ENCODE measurements at regions not wholly inside any gene's neighbourhood (a gene's known extent, or its start where the extent isn't known, plus 50 kb on each side); places are given as distances from the start of the nearest gene placed in this dataset.

DNA sequence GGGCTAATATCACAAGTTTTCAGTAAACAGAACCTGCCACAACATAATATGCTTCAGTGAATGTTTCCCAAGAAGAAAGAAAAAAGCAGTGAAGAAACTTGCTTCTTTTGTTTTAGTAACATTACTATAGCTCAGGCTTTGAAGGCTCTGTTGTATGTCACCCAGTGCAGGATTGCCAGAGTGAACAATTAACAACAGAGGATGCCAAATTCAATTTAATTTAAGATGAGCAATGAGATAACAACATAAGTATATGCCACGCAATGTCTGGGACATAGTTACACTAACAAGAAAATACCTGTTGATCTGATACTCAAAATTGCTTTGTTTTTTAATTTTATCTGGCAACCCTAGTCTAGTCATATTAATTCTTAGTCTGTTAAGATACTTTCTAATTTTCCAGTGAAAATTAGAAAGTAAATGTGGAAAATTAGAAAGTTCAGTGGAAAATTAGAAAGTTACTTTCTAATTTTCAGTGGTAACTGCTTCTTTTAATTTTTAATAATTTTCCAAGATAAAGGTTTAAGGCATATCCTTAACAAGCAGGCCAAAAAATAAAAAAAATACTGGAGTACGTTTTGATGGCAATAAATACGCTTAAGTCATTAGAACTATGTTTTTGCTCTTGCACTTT, 336.3 kb downstream of the SLITRK6 start:
- no peak for DNase-seq (ENCODE audit: low spot score)

DNA sequence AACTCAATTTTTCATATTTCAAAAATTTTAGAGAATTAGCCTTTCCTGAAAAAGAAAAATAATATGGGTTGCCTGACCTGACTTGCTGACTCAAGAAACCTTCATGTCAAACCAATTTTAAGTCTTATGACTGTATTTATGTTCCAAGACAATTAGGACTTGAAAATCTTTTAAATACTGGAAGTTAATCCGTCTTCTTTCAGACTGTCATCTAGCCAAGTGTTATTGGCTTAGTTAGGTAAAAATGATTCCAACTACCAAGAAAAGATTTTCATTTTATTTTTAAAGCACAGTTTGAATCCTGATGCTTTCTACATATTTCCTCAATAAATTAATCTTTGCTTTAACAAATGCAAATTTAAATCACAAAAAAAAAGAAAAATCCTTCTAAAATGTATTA, 337.6 kb downstream of the SLITRK6 start:
- DNase-seq (ENCODE audit: low spot score) = no peak

DNA sequence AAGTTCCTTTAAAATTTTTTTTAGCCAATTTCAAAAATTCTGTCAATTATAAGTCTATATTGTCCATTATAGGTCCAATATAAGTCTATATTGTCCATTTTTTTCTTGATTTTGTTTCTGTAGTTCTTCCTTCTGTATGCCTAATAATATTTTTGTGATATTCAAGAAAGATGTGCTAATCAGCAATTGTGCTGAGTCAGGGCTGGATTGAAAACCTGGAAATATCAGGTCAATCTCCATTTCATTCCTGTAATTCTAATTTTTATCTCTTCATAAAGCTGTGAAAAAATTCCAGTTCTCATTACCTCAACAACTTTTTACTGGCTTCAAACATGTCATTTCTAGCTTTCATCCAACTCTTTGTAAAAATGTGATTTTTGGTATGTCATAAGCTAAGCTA, 353.7 kb downstream of the SLITRK6 start:
- no peak for DNase-seq (ENCODE audit: low spot score)

DNA sequence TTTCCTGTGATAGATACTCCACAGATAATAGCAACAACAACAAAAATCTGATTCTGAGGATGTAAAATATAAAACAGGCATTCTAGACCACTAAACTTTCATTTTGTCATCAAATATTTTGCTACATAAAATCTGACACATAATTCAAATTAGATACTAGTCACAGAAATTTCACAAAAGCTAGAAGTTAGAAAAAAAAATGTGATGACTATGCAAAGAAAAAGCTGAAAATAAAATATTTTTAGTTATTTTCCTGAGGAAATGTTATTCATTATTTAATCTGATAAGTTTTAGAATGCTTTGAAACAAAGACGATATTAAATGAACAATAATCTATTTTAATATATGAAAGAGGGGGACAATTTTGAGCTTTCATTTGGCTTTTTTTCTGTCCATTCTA, 357.2 kb downstream of the SLITRK6 start:
- no peak for DNase-seq (ENCODE audit: low spot score)

DNA sequence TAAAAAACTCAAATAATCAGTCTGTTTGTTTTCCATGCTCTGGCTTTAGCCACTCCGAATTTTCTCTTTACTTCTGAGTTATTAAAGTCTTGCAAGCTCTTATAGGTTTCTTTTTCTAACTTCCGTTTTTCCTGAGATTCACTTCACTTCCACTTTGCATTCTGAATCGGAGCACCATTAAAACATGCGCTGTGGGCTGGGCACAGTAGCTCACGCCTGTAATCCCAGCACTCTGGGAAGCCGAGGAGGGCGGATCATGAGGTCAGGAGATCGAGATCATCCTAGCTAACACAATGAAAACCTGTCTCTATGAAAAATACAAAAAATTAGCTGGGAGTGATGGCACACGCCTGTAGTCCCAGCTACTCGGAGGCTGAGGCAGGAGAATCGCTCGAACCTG, 357.9 kb downstream of the SLITRK6 start:
- DNase-seq (ENCODE audit: low spot score) = no peak

DNA sequence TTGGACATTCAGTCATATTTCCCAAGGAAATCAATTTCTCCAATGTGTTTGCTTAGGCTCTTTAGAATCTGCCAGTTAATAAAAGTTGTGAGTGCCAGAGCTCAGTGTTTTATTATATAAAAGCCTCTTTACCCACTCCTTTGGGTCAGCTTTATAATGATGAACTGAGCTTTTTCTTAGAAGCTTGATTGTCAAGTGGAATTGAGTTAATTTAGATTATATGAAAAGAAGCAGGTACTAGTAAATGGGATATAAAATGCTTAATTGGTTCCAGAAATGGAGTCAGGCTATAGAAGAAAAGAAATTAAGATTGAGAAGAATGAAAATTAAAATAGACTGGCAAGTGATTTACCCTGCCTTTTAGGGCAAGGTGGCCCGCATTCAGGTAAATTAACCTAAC, 363.2 kb downstream of the SLITRK6 start:
- DNase-seq (ENCODE audit: low spot score) = no peak

DNA sequence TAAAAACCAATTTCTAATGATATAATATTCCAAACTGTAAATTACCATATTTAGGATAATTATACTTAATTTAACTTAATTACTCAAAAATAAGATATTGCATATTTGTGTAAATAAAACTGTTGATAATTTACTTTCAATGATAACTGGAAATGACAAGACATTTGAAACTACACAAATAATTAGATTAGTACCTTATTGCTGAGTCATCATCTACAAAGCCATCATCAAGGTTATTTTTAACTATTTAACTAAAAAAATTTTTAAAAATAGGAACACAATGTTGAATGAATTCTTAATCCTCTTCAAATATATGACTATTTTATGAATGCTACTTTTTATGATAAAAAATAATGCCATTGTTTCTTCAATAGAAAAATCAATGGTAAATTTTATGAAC, 364.3 kb downstream of the SLITRK6 start:
- DNase-seq (ENCODE audit: low spot score) = no peak

DNA sequence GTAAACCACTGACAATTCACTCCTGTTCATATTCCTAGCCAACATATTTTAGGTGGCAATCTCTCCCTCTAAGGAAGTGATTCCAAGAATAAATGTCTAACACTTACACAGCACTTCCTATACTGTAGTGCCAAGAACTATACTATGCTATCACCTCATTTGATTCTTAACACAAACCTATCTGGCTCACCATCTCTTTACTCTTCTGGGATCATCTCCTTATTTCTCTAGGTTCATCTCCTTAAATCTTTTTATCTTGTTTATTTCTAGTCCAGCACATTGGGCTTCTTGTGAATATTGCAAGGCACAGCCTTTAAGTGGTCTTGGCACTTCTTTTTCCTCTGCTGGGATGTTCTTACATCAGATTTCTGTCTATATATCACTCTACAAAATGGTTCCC, 366.3 kb downstream of the SLITRK6 start:
- DNase-seq (ENCODE audit: low spot score) = no peak

DNA sequence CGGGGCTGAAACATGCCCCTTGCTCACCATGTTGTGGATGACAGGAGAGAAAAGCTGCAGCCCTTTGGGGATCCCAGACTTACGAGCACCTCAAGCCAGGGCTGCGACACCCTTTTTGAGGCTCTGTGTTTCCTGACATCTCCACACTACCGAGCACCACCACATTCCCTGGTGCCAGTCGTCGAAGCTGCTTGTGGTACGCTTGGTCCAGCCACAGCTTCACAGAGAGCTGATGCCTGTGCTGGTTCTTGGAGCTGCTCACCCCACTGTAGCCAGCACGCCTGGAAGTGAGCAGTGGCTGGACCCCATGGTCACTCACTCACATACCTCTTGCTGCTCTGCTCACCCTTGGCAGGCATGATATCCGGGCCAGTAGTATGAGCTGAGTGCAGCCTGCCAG, 367.5 kb downstream of the SLITRK6 start:
- DNase-seq (ENCODE audit: low spot score) = no peak

DNA sequence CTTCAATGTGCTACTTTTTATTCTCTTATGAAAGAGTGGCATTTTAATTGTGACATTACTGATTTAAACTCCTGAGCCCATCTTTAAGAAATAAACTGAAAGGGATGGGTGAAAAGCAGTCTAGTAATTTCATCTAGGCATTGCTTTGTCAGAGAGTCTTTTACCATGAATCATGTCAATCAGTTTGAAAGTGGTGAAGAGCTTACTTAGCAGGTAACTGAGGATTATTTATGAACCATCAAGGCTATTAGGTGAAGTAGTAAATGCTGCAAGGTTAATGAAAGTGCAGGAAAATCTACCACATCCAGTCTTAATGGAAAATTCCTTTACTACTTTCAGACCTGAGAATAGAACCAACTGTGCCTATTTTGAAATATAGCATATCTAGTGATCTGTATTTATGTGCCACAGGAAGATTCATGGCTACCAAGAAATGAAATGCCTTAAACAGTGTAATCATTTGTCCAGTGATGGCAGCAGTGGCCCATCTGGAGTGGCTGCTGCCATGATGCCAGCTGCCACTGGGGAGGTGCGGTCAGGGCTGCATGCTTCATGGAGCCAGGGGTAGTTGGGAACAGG, 368.9 kb downstream of the SLITRK6 start:
- DNase-seq (ENCODE audit: low spot score) = no peak

DNA sequence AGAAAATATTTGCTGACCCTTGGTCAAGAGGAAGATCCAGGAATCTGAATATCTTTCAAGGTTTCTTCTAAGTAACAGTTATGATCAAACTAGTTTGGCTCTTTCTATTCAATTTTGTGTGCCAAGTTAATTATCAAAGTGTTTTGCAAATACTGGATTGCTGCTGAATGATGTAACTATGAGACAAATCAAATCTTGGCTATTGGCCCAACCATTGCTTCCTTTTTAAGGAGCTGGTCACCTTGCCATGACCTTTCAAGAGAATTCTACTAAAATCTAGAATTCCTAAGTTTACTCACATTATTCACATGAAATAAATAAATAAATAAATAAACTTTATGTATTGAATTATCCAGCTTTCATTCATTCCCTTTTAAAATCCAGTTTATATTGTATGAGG, 371.8 kb downstream of the SLITRK6 start:
- DNase-seq (ENCODE audit: low spot score) = no peak

DNA sequence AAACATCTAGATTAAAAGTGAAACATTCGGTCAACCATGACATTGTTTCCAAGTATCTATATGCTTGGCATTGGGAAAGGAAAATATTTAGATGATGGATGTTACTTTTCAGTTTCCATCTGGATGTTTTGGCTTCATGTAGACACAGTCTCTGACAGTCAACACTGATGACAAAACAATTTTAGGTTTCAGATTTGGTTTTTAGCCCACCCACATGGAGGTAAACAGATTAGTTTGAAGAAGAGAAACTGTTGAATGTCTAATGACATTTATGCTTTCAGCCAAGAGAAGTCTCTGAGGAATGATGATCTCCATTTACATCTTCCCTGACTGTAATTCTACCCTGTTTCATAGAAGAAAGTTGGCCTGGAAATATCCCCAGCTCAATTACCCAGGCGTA, 379.1 kb downstream of the SLITRK6 start:
- no peak for DNase-seq (ENCODE audit: low spot score)

DNA sequence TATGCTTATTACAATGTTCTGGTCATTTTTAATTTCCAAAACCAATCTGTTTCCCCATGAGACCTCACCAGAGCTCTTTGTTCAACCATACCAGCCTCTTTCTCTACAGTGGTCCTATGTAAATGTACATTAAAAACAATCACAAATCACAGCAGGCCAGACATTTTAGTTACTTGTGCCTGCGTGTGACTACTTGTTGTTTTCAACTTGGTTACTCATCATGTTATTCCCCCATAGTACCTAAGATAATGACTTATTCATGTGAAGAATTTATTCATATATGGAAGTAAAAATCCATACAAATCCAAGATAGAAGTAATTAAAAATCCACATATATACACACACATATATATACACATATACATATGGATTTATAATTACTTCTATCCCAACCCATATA, 379.6 kb downstream of the SLITRK6 start:
- DNase-seq (ENCODE audit: low spot score) = no peak

DNA sequence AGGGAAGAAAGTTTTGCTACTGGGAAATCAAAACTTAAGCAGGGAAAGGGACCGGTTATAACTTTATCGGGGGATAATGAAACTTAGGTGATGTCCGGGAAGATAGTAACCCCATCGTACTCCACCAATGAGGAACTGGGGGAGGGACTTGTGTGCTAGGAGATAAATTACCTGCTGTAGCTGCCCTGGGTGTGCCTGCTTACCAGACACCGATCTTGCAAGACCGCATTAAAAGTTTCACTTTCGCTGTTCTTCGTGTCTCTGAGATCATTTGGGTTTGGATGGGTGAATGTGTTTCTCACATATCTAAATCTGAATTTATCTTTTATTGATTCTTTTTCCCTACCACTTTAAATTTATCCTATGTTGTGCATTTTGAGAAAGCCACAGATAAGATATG, 381.4 kb downstream of the SLITRK6 start:
- no peak for DNase-seq (ENCODE audit: low spot score)

DNA sequence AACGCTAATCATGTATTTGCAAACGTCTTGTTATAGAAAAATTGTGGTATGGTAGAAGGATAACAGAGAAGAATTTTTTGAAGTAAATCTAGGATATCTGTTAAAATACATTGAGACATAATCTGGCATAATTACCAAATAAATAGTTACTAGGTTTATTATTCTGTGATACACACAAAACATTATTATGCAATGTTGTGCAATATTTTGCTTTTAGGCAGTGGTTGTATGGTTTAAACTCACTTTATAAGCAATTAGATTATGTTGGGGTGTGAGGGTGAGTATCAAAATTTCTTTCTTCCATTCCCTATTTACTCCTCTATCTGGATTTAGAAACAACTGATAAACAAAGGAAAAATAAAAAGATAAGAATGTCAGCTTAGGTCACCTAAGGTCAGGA, 385.6 kb downstream of the SLITRK6 start:
- no peak for DNase-seq (ENCODE audit: low spot score)

DNA sequence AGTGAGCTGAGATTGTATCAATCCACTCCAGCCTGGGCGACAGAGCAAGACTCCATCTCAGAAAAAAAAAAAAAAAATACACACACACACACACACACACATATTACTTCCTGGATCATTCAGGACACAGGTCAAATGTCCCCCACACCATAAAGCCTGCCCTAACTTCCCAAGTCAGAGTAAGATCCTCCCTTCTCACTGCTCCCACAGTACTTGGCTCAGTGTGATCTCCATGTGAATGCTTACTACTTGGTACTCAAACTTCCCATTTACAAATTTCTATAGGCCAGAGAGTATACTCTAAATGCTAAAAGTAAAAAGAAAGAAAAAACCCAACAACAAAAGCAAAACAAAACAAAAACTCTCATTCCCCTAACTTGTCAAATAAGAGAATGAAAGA, 386.8 kb downstream of the SLITRK6 start:
- no peak for DNase-seq (ENCODE audit: low spot score)

DNA sequence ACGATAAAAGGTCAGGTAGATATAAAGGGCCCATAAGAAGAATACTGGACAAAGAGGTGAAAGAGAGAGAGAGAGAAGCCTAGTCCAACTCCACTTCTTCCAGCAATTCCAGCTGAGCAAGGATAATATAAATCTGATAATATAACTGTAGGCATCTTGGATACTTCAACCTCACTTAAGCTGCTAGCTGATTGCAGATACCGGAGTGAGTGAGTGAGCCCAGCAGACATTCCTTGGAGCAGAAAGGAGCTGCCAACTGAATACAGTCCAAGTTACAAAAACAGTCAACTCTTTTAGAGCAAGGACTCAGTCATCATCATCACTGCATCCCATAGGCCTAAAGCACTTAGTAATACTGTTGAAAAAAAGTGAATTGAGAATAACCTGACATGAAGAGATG, 387.6 kb downstream of the SLITRK6 start:
- no peak for DNase-seq (ENCODE audit: low spot score)

DNA sequence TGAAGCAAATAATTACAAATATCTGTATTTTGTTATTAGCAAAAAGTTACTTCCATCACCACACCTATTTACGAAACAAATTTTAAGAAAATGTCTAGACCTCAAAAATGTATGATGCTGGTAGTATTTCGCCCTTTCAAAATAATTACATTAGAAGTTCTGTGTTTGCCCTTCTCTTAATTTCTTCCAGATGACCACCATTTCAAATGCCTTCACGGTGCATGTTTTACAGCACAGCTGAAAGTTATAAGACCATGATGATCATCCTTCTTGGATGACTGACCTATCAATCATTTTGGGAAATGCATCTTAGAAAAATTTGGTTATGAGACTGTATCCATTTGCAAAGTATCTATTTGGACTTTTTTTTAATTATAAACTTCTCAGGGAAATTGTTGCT, 390.8 kb downstream of the SLITRK6 start:
- no peak for DNase-seq (ENCODE audit: low spot score)

DNA sequence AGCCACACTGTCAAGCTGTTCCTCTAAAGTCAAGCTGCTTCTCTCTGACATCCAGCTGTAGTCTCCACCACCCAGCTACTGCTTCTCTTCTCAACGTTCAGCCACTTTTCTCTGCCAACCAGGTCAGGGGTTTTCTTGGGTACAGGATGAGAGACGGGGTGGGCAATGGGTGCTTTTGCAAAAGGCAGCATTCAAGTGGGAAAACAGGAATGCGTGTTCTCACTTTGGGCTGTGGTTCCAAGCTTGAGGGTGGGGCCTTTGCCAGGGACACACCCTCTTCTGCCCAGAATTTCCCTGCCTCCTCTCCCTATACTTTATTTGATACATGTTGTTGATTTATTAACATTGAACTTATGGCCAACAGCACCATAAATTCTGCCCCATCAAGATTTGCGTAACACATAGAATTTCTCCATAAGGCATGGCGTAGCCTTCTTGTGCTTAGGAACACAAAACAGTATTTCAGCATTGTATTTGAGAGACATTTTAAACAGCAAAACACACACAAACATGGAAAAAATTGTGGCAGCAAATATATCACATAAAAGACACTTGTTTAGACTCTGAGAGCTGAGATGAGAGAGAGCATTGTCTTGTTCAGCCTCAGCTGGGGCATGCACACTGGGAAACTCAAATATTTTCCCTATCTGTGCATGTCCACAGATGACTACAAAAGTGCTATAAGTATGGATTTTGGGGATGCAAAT, 392.8 kb downstream of the SLITRK6 start:
- DNase-seq (ENCODE audit: low spot score) = no peak

DNA sequence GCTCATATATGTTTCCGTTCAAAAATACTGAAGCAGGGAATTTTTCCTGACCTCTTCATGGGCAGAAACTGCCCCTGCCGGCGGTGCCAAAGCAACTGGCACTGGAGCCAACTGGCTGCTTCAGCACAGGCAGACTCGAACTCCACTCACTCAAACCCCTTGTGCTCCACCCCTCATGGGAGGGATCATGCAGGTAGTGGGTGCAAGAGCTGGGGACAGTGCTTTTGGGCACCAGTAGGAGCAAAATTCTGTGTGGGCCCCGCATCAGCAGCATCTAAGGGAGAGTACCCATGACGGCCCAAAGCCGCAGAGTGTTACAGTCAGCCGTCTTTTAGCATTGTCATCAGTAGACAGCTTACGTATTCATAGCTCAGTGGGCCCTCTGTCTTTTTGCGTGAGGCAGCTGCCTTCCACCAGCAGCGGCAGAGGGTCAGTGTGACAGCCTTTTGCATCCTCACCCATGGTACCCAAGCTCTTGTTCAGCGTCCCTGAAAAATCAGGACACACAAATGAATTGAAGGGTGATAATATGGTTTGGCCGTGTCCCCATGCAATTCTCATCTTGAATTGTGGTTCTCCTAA, 393.8 kb downstream of the SLITRK6 start:
- no peak for DNase-seq (ENCODE audit: low spot score)

DNA sequence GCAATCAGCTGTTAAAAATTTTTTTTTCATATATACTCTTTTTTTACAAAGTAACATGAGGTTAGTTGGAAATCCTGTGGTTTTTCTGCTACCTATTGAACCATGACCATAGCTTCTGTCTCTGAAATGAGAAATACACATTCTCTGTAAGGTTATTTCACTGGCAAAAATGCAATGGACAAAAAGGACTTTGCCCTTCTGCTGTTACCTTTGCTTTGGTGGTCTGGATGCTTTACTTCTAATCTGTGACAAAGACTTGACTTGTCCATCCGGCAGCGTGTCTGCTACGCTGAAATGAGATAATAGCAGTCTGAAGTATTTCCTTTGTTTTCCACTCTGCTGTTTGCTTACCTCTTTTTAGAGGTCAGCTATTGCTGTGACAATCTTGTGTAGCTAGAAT, 412.8 kb downstream of the SLITRK6 start:
- DNase-seq (ENCODE audit: low spot score) = no peak

DNA sequence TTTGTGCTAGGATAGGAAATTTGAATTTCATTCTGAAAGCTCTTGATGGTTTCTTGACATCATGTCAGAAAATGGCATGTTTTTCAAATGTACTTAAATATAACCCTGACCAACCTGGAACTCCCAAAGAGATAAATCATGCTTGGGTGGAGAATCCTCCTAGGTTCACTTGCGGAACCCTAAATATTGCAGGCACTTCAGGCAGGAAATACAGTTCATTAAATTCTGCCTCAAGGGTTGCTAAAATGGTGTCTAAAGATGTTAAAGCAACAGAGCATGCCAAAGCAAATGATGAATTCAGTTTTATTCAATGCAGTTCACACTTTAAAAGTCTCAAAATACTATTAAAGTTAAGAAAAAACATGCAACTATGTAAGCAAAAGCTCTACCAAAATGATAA, 415.9 kb downstream of the SLITRK6 start:
- no peak for DNase-seq (ENCODE audit: low spot score)

DNA sequence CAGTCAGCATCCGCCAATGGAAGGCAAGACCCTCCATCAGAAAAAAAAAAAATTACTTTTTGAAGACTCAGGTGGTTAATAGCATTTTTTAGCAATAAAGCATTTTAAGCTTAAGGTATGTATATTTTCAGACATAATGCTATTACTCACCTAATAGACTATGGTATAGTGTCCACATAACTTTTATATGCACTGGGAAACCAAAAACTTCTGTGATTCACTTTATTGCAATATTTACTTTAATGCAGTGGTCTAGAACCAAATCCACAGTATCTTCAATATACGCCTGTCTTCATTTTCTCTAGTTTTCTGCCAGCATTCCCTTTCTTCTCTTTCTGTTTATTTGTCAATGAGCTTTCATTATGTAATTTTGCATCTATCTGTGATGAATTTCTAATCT, 418.1 kb downstream of the SLITRK6 start:
- DNase-seq (ENCODE audit: low spot score) = no peak

DNA sequence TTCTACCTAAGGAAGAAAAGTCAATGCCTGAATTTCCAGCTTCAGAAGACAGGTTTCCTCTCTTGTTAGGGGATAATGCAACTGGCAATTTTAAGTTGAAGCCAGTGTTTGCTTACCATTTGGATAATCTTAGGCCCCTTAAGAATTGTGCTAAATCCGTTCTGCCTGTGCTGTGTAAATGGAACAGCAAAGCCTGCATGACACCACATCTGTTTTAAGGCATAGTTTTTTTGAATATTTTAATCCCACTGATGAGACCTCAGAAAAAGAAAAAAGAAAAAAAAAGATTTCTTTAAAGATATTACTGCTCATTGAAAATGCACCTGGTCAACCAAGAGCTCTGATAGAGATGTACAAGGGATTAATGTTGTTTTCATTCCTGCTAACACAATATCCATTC, 419.2 kb downstream of the SLITRK6 start:
- DNase-seq (ENCODE audit: low spot score) = no peak

Measured in CD4-positive, alpha-beta T cell treated with Interleukin-2 at 100 ng/mL for 4 hours (primary cell).